Epidermal melanocyte (primary cell): ENCODE measurements at regions not wholly inside any gene's neighbourhood (a gene's known extent, or its start where the extent isn't known, plus 50 kb on each side); places are given as distances from the start of the nearest gene placed in this dataset.
"Not testable (repeated sequence)": the region's sequence is repeated elsewhere in the genome, so short reads cannot be mapped to it uniquely, and the experiment has no call there.

ENCODE experiments used
- DNase-seq: peaks from one replicate; pipeline ENCODE4 v3.0.0; 2011; ENCODE audit warnings: low spot score; ENCODE audit not compliant: insufficient read length

DNA sequence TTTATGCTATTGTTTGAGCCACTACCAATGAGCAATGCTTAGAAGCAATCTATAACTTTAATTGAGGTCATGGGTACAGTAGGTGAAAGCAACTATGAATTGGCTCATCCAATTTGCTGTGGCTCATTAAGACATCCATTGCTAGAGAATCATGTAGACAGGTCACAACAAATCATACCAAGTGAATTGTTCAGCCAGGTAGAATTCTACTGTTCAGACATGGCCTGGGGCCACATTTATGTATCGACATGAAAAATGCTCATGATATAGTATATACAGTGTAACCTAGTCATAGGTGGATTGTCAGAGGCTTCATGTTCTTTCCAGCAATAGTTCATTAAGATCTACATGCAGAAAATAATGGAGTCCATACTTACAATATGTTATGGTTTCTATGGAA is 633.7 kb upstream of the EYS start:
- no peak for DNase-seq

DNA sequence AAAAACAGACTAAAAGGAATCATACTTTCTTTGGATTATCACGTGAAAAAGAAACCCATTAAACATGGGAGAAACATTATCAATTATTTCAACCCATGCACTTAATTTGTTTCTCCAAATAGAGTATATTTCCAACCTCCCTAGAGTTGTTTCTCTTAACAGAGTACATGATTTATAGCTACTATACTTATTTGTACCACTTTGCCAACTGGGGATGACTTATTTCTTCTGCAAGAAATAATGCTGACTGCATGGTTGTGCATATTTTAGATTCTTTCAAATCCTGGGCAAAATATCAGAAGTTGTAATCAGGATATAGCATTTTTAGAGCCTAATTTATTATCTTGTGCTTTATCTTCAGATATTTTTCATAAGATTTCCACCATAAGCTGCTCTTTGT is 629.1 kb upstream of the EYS start:
- DNase-seq = no peak

DNA sequence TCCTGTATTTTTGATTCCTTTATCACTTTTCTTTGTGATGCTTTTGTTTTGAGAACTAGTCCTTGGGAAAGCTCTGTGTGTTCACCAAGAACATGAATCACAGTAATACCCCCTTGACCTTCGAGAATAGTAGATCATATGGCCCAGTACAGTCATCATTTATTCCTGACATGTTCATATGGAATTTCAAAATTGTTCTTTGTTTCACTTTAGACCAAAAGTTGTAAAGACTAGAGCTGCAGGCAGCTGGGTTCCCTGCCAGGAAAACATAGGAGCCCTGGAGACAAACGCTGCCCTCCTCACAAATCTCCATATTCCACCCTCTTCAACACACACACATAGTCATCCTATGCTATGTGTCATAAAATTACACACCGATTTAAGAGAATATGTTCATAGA is 621.2 kb upstream of the EYS start:
- no peak for DNase-seq

DNA sequence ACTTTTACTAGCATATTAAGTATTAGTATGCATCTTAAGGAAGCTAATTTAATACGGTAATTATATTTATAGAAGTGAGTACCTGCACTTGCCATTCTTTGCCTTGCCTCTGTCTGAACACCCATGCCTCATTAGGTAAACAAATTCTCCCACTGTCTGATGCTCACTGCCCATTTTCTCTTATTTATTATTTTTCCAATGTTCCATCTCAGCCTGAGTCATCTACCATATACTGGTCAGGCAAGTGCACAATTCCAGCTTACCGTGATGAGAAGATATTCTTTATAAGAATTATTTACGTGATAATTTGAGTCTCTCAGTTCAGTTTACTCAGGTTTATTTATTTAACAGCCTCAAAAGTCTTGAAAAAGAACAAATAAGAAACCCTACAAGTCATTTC is 619.2 kb upstream of the EYS start:
- no peak for DNase-seq

DNA sequence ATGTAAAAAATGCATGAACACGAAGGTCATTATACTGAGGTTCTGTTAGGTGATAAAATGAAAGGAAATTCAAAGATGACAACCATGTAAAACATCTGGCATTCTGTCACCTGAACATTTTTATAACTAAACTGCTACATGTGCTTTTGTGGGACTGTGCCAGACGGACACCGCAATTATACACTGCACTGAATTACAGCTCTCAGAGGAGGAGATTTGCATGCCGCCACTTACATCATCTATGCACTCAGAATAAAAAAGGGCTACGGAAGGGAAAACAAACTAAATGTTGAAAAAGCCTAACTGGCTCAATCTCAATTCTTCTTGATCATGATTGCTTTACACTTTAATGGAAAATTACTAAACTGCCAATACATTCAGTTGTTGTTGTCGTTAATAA is 614.0 kb upstream of the EYS start:
- DNase-seq = no peak

DNA sequence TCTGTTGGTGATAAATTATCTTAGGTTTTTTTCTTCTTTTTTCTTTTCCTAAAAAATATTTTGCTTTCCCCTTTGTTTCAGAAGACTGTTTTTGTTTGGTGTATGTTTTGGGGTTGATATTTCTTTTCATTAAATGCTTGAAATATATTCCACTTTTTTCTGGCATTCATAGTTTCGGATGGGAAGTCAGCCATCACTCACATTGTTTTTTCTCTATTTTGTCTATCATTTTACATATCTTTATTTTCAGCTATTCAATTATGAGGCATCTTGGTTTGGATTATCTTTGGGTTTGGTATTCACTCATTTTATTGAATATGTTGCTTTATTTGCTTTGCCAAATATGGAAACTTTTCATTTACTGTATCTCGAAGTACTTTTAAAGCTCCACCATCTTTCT is 600.5 kb upstream of the EYS start:
- DNase-seq = no peak

DNA sequence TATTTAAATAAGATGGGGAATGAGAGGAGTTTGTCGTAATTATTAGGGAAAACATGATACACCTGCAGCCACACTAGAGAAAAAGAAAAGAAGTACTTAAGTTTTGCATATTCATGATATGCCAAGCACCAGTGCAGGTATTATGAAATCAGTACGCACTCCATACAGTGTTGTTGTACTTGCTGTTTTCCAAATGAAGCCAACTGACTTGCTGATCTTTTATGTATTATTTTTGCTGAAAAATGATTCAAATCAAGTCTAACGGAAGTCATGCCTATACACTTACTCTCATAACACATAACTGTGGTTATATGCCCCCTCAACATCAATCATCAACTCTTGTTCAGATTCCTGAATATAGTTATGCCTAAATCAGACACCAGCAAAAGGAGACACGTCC is 584.9 kb upstream of the EYS start:
- DNase-seq = no peak

DNA sequence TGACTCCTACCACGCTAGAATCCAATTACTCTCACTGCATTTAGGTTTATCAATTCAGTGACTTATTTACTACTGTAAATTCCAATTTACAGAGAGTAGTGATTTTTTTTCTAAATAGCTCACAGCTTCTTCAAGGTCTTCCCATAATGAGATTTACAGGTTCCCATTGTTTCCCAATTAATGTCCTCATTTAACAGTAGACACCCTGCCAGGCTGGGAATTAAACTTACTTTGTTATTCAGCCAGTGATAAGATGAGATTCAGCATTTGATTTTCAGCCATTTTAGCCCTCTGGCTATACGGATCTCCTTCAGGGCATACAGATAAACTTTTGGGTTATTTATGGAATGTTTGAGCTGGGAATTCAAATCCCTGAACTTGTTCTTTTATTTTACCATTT is 582.9 kb upstream of the EYS start:
- no peak for DNase-seq

DNA sequence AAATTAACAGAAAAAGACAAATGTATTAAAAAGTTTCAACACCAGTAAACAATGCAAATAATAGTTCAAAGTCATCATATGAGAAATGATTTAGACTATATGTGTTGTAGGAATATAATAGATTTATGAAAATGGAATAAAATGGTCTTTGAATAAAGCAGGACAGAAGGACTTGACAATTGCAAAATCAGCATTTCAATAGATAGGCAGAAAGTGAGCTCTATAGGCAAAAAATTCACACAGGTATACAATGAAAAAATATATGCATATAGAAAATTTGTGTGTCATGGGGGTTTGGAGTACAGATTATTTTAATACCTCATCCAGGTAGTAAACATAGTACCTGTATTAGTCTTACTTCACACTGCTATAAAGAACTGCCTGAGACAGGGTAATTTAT is 571.1 kb upstream of the EYS start:
- no peak for DNase-seq

DNA sequence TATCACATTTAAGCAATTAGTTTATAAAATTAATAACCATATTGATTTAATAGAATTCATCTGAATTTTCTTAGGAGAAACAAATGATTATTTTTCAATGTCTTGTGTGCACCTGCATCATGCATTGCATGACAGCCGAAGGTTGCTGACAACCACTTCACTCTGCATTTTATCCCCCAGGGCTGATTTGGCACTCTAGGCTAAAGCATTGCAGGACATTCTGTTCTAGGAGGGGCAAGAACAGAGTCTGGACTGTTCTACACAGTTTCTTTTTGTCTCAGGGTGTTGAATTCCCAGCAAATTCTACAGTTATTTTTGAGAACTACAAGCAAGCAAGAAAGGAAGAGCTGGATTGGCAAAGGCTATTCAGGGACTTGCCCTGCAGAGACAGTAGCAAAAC is 570.4 kb upstream of the EYS start:
- DNase-seq = no peak

DNA sequence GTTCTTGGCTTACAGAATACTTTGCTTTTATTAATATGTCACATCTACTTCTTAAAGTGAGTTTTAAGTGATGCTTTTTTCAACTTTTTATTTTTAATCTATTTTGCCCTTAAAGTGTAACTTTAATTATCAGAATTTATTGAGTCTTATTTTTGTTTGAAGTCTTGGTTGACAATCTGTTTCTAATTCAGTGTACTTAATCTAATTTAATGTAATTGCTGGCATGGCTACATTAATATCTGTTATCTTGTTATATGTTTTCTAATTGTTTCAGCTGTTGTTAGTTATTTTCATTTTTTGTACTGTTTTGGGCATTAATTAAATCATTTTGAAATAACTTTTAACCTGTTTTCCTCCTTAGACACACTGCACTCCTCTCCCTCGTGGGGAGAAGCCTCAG is 558.7 kb upstream of the EYS start:
- DNase-seq = no peak

DNA sequence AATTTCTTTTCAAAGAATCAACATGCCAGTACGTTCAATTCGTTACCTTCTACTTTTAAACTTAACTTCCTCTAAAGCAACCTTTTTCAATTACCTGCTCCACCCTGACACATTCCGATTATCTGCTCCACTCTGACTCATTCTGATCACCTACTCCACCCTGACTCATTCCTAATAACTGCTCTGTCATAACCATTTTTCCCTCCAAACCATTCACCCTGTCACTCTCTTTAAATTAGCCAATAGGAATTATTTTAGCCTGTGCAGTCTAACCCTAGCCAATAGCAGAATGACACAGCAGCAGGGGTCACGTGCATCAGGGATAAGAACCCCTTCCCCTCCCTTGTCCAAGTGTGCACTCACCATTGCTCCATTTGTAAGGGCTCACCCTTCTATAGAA is 557.4 kb upstream of the EYS start:
- no peak for DNase-seq

DNA sequence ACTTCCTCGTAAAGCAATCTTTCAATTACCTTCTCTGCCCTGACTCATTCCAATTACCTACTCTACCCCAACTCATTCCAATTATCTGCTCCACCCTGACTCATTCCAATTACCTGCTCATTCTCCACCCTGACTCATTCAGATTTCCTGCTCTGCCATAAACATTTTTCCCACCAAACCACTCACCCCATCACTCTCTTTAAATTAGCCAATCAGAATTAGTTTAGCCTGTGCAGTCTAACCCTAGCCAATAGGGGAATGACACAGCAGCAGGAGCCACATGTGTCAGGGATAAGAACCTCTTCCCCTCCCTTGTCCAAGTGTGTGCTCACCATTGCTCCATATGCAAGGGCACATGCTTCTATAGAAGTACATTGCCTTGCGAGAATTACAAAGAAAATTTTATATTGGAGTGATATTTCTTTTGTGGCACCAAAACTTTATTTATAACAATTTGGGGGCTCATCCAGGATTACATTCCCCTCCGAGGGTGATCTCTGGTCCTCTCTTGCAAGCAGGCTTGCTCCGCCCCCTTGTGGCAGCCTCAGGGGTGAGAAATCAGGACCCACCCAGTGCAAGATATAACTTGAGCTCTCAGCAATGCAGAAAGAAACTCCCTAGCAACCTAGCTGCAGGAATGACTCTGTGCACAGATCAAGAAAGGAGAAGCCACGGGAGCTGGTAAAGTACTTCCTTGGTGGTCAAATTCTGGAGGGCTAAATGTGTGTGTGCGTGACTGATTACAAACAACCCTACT is 551.9 kb upstream of the EYS start:
- DNase-seq = not testable (repeated sequence)

DNA sequence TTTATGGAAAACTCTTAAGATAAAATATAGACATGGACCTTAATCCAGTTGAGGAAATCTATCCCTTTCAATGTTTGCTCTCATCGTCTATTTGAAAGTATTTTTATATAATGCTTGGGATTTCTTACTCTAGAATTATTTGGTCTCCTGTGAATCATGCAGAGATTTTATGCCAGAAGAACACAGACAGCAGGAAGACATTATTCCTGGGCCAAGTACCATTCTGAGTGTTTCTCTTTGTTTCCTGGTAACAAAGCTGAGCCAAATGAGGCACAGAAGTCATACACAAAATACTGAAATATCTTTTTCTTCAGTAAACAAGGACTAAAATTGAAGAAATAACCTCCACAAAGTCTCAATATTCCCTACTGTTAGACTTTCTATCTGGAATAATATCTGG is 538.2 kb upstream of the EYS start:
- DNase-seq = no peak

DNA sequence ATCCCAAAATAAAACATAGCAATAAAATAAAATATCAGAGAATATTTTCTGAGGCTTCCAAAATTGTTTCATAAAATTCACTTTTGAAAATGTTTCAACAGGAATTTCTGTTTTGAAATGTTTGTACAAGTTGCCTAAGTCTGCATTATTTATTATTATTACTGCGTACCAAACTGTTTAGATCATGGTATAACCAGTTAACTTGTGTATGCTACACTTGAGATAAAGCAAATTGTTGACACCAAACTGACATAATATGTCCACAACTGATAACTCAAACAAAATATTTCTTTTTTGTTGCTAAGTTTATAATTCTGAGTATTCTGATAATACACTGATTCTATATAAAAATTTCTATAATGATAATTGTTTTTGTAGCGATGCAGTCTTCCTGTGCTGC is 531.8 kb upstream of the EYS start:
- no peak for DNase-seq

DNA sequence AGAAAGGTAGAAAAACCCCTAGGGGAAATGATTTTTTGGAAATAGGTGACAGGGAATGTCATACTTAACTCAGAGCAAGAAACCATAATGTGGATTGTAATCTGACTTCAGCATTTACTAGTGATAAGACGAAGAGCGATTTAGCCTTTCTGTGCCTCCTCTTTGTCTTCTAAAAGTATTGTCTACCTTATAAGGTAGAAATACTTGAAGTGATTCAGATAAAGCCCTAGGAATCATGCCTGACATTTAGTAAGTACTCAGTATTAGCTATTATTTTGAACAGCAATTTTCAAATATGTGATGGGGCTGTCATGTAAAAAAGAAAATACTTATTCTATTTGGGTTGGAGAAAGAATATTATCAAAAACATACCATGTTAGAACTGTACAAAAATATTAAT is 525.9 kb upstream of the EYS start:
- DNase-seq = no peak

DNA sequence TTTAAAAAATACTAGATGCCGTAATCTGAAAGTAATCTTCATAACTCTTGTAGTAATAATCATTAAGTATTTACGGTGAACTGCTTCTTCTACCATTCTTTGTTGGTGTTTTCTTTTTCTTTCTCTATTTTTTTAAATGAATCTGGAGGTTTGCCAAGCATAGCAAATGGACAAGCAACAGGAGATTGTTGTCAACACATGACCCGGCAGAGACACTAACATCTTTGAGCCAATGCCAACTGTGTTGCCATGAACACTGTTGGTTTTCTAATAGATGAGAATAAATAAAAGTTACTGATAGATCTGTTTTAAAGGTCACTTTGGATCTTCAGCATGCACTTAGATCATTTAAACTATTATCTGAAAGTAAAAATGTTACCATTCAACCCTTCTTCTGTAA is 523.6 kb upstream of the EYS start:
- DNase-seq = no peak

DNA sequence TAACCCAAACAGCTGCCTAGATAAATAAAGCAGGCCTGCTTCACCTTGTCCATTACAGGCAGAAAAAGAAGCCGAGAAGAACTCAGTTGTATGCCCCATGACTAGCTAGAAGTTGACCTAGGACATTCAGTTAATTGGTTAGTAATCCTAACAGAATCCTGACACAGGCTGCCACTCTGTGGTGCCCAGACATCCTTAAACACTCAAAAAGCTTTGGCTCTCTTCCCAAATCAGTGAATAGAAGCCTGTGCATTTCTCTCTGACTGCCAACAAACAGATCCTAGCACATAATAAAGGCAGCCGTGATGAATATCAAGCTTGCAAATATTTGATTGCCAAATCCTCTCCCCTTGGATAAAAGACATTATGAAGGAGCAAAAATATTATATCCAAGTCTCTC is 519.1 kb upstream of the EYS start:
- no peak for DNase-seq

DNA sequence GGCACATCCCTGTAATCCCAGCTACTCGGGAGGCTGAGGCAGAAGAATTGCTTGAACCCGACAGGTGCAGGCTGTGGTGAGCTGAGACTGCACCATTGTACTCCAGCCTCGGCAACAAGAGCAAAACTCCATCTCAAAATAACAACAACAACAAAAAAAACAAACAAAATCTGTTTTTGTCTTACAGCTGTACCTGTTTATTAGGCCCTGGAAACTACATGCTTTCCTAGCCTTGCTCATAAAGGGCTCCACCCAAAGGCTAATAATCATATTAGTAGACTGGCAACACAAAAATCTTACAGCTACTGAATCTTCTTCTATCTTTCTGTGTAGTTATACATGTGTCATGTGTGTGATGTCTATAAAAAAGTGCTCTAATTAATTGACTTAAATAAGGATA is 503.9 kb upstream of the EYS start:
- no peak for DNase-seq

DNA sequence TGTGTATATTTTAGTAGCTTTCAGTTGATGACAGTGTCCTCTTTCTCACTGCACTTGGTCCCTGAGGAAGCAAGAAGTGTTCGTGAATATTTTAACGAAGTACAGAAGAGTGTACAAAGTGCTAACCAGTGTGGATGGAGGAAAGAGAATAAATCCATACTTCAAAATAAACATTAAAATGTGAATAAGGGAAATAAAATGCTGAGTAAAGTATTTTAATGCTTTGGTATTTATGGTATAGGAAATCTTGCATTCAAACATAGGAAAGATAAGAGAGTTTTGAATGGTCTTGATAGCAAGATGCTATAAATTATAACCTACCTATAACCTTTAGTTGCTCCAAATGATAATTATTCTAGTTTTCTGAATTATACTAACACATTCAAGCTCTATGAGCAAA is 493.4 kb upstream of the EYS start:
- no peak for DNase-seq

DNA sequence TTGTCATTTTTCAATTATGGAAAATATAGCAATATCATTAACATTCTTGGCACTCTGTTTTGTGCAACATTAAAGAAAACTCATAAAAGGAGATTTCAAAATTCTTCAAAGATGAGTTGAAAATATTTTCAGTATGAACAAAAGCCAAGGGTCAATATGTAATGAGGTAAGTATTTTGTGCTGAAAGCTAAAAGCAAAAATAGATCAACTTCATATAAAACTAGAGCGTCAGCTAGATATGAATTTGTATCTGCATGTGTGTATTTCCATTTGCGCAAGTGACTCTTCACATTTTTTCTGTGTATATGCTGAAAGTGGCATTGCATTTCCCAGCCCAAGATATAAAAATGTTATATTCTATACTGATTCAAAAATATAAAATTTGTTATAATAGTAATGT is 492.1 kb upstream of the EYS start:
- DNase-seq = no peak

DNA sequence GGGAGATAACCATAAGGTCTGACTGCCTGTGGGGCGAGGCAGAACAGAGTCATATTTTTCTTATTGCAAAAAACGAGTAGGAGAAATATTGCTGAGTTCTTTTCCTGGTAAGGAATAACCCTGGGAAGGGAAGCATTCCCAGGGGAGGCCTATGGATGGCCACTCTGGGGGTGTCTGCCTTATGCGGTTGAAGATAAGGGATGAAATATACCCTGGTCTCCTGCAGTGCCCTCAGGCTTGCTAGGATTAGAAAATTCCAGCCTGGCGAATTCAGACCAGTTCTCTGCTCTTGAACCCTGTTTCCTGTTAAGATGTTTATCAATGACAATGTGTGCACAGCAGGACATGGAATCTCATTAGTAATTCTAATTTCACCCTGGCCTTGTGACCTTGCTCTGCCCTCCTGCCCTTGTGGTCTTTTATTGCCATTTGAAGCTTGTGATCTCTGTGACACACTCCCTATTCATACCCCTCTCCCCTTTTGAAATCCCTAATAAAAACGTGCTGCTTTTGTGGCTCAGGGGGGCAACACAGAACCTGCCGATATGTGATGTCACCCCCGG is 491.1 kb upstream of the EYS start:
- DNase-seq = no peak

DNA sequence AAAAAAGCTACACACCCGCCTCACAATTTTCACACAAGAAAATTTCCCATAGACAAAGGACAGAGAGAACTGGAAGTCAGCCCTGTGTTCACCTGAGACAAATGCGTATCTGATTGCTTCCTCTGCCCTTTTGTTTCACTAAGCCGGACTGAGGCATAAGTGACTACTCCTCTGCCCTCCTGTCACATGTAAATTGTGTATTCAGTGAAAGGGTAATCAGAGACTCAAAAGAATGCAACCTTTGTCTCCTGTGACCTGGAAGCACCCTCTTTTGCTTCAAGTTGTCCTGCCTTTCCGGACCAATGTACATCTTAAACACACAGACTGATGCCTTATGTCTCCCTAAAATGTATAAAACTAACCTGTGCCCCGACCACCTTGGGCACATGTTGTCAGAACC is 483.8 kb upstream of the EYS start:
- no peak for DNase-seq

DNA sequence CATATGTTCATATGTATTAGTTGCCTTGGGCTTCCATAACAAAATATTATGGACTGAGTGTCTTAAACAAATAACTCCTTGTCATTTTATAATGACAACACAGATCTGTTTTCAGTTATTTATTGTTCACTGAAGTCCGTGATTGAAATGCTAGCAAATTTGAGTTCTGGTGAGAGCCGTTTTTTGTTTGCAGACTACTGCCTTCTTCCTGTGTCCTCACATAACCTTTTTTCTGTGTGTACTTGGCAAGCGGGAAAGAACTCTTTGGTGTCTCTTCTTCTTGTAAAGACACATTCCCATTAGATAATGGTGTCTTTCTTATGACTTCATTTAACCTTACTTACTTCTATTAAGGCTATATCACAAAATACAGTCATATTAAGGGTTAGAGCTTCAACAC is 482.9 kb upstream of the EYS start:
- DNase-seq = no peak
